ENCODE measurements at regions not wholly inside any gene's neighbourhood (a gene's known extent, or its start where the extent isn't known, plus 50 kb on each side); places are given as distances from the start of the nearest gene placed in this dataset.

- no peaks in the 10 kb centered on the region for H4K20me1 ChIP-seq (ENCODE audit: control insufficient read depth, insufficient read depth)
- H3K27me3 ChIP-seq (replicated peaks in 1 of 2; ENCODE audit: control insufficient read depth in 2 of 2, insufficient read depth in 2 of 2, low read length in 1 of 2): peaks cover 0 to 3% of the 10 kb centered on the region in 2 experiments; a peak in 1 of 4 replicates
- H3K9ac ChIP-seq (ENCODE audit: control insufficient read depth, insufficient read depth, low read length): no peak overlapping the region
- no peaks in the 10 kb centered on the region; the same call in 2 of the 3 replicates for H3K9me3 ChIP-seq (replicated peaks; ENCODE audit: control insufficient read depth, insufficient read depth, low read length)
- intact Hi-C loops (cut with micrococcal nuclease; ENCODE audit: unreplicated experiment) (no loop called here), in situ Hi-C loops (cut with MboI) (no loop called here)
- no peaks in the 10 kb centered on the region for H3K4me1 ChIP-seq (ENCODE audit: control insufficient read depth, insufficient read depth, low read length)
- 2% methylated on average over 3 of the region's 3 CpGs for WGBS (ENCODE audit: insufficient coverage, insufficient replicate concordance, low lambda C conversion rate, missing lambda C conversion rate)
- FAIRE-seq (no peak), ATAC-seq (no peak), DNase-seq (ENCODE audit: low read depth, low spot score) (no peak)
- ChIA-PET SMC1A (ENCODE audit: uncharacterized antibody, unreplicated experiment) (no interaction called here), RAD21 (ENCODE audit: unreplicated experiment) (no interaction called here), CTCF (no interaction called here), POLR2A (no interaction called here)
- H3K79me2 ChIP-seq (ENCODE audit: control insufficient read depth, insufficient read depth, low read length): no peaks in the 10 kb centered on the region
- no TSS peak for BruUV-seq (replicated peaks)
- H3K4me3 ChIP-seq: no peak overlapping the region
- no peak overlapping the region for H3K27ac ChIP-seq (ENCODE audit: control insufficient read depth, insufficient read depth)
- H3K4me2 ChIP-seq (ENCODE audit: control insufficient read depth, insufficient read depth): no peak overlapping the region
- no peaks in the 10 kb centered on the region for H3K36me3 ChIP-seq (ENCODE audit: control insufficient read depth in 2 of 2, insufficient read depth in 2 of 2, low read length in 1 of 2)
- no peak overlapping the region for H2AFZ ChIP-seq (ENCODE audit: control insufficient read depth, low read depth, low read length)
- no peak for TF ChIP-seq FOXK2 (IDR thresholded peaks at IDR 0.05)
- TF ChIP-seq MAX (IDR thresholded peaks at IDR 0.05; ENCODE audit: low read depth, low read length): no peak
- TF ChIP-seq SKIL (IDR thresholded peaks at IDR 0.05; ENCODE audit: low read depth, poor library complexity, severe bottlenecking): no peak
- TF ChIP-seq ZNF207 (IDR thresholded peaks at IDR 0.05; ENCODE audit: borderline replicate concordance): no peak
- TF ChIP-seq NR2C1 (IDR thresholded peaks at IDR 0.05): no peak
- TF ChIP-seq USF2 (IDR thresholded peaks at IDR 0.05; ENCODE audit: borderline replicate concordance, low read depth, low read length): no peak
- no peak for TF ChIP-seq ZNF274 (IDR thresholded peaks at IDR 0.05; ENCODE audit: insufficient read depth, insufficient read length)
- TF ChIP-seq ZBTB33 (IDR thresholded peaks at IDR 0.05): no peak
- TF ChIP-seq NFYB (IDR thresholded peaks at IDR 0.05; ENCODE audit: insufficient read depth, low read depth, low read length): no peak
- no peak for TF ChIP-seq ETV6 (conservative IDR thresholded peaks at IDR 0.05 in 1 of 2, IDR thresholded peaks at IDR 0.05 in 1 of 2; ENCODE audit: borderline replicate concordance in 1 of 2, low read depth in 1 of 2)
- TF ChIP-seq BHLHE40 (IDR thresholded peaks at IDR 0.05; ENCODE audit: borderline replicate concordance in 1 of 2, low read depth in 2 of 2, low read length in 1 of 2): no peak
- no peak for TF ChIP-seq PKNOX1 (IDR thresholded peaks at IDR 0.05)
- no peak for TF ChIP-seq NR2C2 (IDR thresholded peaks at IDR 0.05; ENCODE audit: borderline replicate concordance, control insufficient read depth, insufficient read length, low read depth)
- TF ChIP-seq GABPA (IDR thresholded peaks at IDR 0.05; ENCODE audit: low read depth): no peak
- no peak for TF ChIP-seq ATF2 (IDR thresholded peaks at IDR 0.05; ENCODE audit: low read length)
- no peak for TF ChIP-seq STAT1 (conservative IDR thresholded peaks at IDR 0.05)
- no peak for TF ChIP-seq EP300 (IDR thresholded peaks at IDR 0.05; ENCODE audit: borderline replicate concordance in 1 of 2, control insufficient read depth in 1 of 2, low read depth in 2 of 2, low read length in 2 of 2)
These were observed 133.9 kb upstream of the PTCH1 start for GRCh38 chr9:95650720-95651119.
